WTC11 (cell line): ENCODE measurements at regions not wholly inside any gene's neighbourhood (a gene's known extent, or its start where the extent isn't known, plus 50 kb on each side); places are given as distances from the start of the nearest gene placed in this dataset.

Experiments
- CREB1 ChIP-seq: sonication (generic); formaldehyde crosslinking; IDR thresholded peaks from 2 replicates; pipeline ENCODE4 v1.8.0; 2023; ENCODE audit warnings: mild to moderate bottlenecking, missing genetic modification reagents
- JUN ChIP-seq: sonication (generic); formaldehyde crosslinking; IDR thresholded peaks from 2 replicates; pipeline ENCODE4 v1.8.0; 2023; ENCODE audit warnings: mild to moderate bottlenecking, missing genetic modification reagents
- MXD4 ChIP-seq: fragments of 250-450 bp; sonication (Bioruptor Pico); IDR thresholded peaks from 2 replicates; pipeline ENCODE4 v1.8.0; 2021; ENCODE audit warnings: mild to moderate bottlenecking, moderate library complexity, borderline replicate concordance
- NR2C2 ChIP-seq: sonication (generic); formaldehyde crosslinking; IDR thresholded peaks from 2 replicates; pipeline ENCODE4 v1.8.0; 2022; ENCODE audit warnings: mild to moderate bottlenecking, missing genetic modification reagents
- SMAD3 ChIP-seq: sonication (generic); formaldehyde crosslinking; IDR thresholded peaks from 2 replicates; pipeline ENCODE4 v1.8.0; 2022; ENCODE audit warnings: missing genetic modification reagents, mild to moderate bottlenecking, borderline replicate concordance
- SMAD4 ChIP-seq: sonication (generic); formaldehyde crosslinking; IDR thresholded peaks from 2 replicates; pipeline ENCODE4 v1.8.0; 2022; ENCODE audit warnings: mild to moderate bottlenecking, missing genetic modification reagents
- SP1 ChIP-seq: sonication (generic); formaldehyde crosslinking; conservative IDR thresholded peaks from 2 replicates; pipeline ENCODE4 v1.8.1; 2022; ENCODE audit warnings: missing genetic modification reagents
- ZBTB21 ChIP-seq: sonication (generic); formaldehyde crosslinking; IDR thresholded peaks from 2 replicates; pipeline ENCODE4 v1.8.1; 2023; ENCODE audit warnings: mild to moderate bottlenecking, missing genetic modification reagents, borderline replicate concordance
- TF ChIP-seq, protein P1 (sequence below): fragments of 200-600 bp; IDR thresholded peaks from 2 replicates; pipeline ENCODE4 v1.8.0; 2022; ENCODE audit warnings: antibody characterized with exemption
- TF ChIP-seq, protein P2 (sequence below): fragments of 250-450 bp; sonication (Bioruptor Pico); IDR thresholded peaks from 2 replicates; pipeline ENCODE4 v2.1.2; 2022; ENCODE audit warnings: mild to moderate bottlenecking, moderate library complexity
- TF ChIP-seq, protein P3 (sequence below): sonication (generic); formaldehyde crosslinking; conservative IDR thresholded peaks from 2 replicates; pipeline ENCODE4 v1.8.1; 2022; ENCODE audit warnings: mild to moderate bottlenecking, missing genetic modification reagents
- TF ChIP-seq, protein P4 (sequence below): sonication (generic); formaldehyde crosslinking; IDR thresholded peaks from 2 replicates; pipeline ENCODE4 v1.8.1; 2022; ENCODE audit warnings: mild to moderate bottlenecking, missing genetic modification reagents, moderate library complexity, borderline replicate concordance
- TF ChIP-seq, protein P5 (sequence below): sonication (generic); formaldehyde crosslinking; IDR thresholded peaks from 2 replicates; pipeline ENCODE4 v1.8.1; 2023; ENCODE audit warnings: mild to moderate bottlenecking, missing genetic modification reagents, borderline replicate concordance

DNA sequence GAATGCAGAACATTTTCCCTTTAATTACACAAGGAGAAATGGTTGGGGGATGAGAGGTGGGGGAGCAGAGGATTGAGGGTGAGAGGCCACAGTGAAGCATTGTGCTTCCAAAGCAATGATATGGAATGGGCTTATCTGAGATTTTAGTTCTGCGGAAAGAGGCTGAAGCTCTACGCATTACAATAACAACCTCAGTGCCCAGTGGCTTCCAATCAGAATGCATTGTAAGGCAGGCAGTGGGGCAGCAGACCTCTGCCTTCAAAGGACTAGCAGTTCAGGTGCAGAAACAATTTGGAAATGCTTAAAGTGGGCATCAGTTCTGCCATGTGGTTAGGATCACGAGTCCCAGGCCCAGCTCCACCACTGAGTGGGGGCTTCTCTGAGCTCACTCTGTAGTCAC, 251.0 kb upstream of the ZMIZ1 start:
- TF ChIP-seq NR2C2 (CRISPR knock-in tag) (no peak), MXD4 (no peak), CREB1 (CRISPR knock-in tag) (no peak), JUN (CRISPR knock-in tag) (no peak), ZBTB21 (CRISPR knock-in tag) (no peak), SMAD4 (no peak), SP1 (no peak), SMAD3 (CRISPR knock-in tag) (no peak)
- TF ChIP-seq, protein P1, sequence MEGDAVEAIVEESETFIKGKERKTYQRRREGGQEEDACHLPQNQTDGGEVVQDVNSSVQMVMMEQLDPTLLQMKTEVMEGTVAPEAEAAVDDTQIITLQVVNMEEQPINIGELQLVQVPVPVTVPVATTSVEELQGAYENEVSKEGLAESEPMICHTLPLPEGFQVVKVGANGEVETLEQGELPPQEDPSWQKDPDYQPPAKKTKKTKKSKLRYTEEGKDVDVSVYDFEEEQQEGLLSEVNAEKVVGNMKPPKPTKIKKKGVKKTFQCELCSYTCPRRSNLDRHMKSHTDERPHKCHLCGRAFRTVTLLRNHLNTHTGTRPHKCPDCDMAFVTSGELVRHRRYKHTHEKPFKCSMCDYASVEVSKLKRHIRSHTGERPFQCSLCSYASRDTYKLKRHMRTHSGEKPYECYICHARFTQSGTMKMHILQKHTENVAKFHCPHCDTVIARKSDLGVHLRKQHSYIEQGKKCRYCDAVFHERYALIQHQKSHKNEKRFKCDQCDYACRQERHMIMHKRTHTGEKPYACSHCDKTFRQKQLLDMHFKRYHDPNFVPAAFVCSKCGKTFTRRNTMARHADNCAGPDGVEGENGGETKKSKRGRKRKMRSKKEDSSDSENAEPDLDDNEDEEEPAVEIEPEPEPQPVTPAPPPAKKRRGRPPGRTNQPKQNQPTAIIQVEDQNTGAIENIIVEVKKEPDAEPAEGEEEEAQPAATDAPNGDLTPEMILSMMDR, result no peak
- TF ChIP-seq, protein P2, sequence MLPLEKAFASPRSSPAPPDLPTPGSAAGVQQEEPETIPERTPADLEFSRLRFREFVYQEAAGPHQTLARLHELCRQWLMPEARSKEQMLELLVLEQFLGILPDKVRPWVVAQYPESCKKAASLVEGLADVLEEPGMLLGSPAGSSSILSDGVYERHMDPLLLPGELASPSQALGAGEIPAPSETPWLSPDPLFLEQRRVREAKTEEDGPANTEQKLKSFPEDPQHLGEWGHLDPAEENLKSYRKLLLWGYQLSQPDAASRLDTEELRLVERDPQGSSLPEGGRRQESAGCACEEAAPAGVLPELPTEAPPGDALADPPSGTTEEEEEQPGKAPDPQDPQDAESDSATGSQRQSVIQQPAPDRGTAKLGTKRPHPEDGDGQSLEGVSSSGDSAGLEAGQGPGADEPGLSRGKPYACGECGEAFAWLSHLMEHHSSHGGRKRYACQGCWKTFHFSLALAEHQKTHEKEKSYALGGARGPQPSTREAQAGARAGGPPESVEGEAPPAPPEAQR (CRISPR knock-in tag), result no peak
- TF ChIP-seq, protein P3, sequence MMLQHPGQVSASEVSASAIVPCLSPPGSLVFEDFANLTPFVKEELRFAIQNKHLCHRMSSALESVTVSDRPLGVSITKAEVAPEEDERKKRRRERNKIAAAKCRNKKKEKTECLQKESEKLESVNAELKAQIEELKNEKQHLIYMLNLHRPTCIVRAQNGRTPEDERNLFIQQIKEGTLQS (CRISPR knock-in tag), result no peak
- TF ChIP-seq, protein P4, sequence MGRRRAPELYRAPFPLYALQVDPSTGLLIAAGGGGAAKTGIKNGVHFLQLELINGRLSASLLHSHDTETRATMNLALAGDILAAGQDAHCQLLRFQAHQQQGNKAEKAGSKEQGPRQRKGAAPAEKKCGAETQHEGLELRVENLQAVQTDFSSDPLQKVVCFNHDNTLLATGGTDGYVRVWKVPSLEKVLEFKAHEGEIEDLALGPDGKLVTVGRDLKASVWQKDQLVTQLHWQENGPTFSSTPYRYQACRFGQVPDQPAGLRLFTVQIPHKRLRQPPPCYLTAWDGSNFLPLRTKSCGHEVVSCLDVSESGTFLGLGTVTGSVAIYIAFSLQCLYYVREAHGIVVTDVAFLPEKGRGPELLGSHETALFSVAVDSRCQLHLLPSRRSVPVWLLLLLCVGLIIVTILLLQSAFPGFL, result no peak
- TF ChIP-seq, protein P5, sequence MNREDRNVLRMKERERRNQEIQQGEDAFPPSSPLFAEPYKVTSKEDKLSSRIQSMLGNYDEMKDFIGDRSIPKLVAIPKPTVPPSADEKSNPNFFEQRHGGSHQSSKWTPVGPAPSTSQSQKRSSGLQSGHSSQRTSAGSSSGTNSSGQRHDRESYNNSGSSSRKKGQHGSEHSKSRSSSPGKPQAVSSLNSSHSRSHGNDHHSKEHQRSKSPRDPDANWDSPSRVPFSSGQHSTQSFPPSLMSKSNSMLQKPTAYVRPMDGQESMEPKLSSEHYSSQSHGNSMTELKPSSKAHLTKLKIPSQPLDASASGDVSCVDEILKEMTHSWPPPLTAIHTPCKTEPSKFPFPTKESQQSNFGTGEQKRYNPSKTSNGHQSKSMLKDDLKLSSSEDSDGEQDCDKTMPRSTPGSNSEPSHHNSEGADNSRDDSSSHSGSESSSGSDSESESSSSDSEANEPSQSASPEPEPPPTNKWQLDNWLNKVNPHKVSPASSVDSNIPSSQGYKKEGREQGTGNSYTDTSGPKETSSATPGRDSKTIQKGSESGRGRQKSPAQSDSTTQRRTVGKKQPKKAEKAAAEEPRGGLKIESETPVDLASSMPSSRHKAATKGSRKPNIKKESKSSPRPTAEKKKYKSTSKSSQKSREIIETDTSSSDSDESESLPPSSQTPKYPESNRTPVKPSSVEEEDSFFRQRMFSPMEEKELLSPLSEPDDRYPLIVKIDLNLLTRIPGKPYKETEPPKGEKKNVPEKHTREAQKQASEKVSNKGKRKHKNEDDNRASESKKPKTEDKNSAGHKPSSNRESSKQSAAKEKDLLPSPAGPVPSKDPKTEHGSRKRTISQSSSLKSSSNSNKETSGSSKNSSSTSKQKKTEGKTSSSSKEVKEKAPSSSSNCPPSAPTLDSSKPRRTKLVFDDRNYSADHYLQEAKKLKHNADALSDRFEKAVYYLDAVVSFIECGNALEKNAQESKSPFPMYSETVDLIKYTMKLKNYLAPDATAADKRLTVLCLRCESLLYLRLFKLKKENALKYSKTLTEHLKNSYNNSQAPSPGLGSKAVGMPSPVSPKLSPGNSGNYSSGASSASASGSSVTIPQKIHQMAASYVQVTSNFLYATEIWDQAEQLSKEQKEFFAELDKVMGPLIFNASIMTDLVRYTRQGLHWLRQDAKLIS (CRISPR knock-in tag), result no peak
